ENCODE measurements at regions not wholly inside any gene's neighbourhood (a gene's known extent, or its start where the extent isn't known, plus 50 kb on each side); places are given as distances from the start of the nearest gene placed in this dataset.

- no peak for TF ChIP-seq SIN3A (IDR thresholded peaks at IDR 0.05; ENCODE audit: low read depth, low read length)
- TF ChIP-seq CTCF (IDR thresholded peaks at IDR 0.05 in 2 of 3, conservative IDR thresholded peaks at IDR 0.05 in 1 of 3; ENCODE audit: control insufficient read depth in 2 of 3, extremely low read depth in 1 of 3, insufficient read depth in 1 of 3, low read depth in 3 of 3, low read length in 3 of 3) = no peak
Measured at GRCh38 chr4:106647451-106647850, 278.9 kb upstream of the GIMD1 start.
